Loucy (cell line): ENCODE measurements at regions not wholly inside any gene's neighbourhood (a gene's known extent, or its start where the extent isn't known, plus 50 kb on each side); places are given as distances from the start of the nearest gene placed in this dataset.

Experiments
- H2AFZ ChIP-seq: fragments of 200-600 bp; sonication (generic); 2 replicates; pipeline ENCODE4 v1.6.0; 2016; ENCODE audit warnings: antibody characterized with exemption, mild to moderate bottlenecking, low read length, moderate library complexity
- H3F3A ChIP-seq: fragments of 200-600 bp; 2 replicates; pipeline ENCODE4 v1.6.0; 2016; ENCODE audit warnings: antibody characterized with exemption, low read depth, mild to moderate bottlenecking
- H3K27me3 ChIP-seq: fragments of 200-600 bp; sonication (generic); 2 replicates; pipeline ENCODE4 v1.6.1; 2014; ENCODE audit warnings: low read length, mild to moderate bottlenecking; ENCODE audit not compliant: insufficient read depth, poor library complexity, severe bottlenecking
- H3K36me3 ChIP-seq: fragments of 200-600 bp; sonication (generic); 2 replicates; pipeline ENCODE4 v1.6.1; 2016; ENCODE audit warnings: low read length; ENCODE audit not compliant: insufficient read depth
- H3K4me1 ChIP-seq: fragments of 200-600 bp; sonication (generic); 2 replicates; pipeline ENCODE4 v1.5.1; 2014; ENCODE audit warnings: low read length, mild to moderate bottlenecking; ENCODE audit not compliant: insufficient read depth, poor library complexity, severe bottlenecking
- H3K4me2 ChIP-seq: fragments of 200-600 bp; sonication (generic); 2 replicates; pipeline ENCODE4 v1.6.0; 2014; ENCODE audit warnings: antibody characterized with exemption, low read length, low read depth, mild to moderate bottlenecking; ENCODE audit not compliant: poor library complexity, severe bottlenecking
- H3K4me3 ChIP-seq: fragments of 200-600 bp; sonication (generic); 2 replicates; pipeline ENCODE4 v1.5.1; 2014; ENCODE audit warnings: low read length, mild to moderate bottlenecking, mixed read lengths; ENCODE audit not compliant: poor library complexity, severe bottlenecking
- H3K79me2 ChIP-seq: fragments of 200-600 bp; sonication (generic); 2 replicates; pipeline ENCODE4 v1.6.1; 2014; ENCODE audit warnings: low read length; ENCODE audit not compliant: insufficient read depth
- H3K9ac ChIP-seq: fragments of 200-600 bp; sonication (generic); 2 replicates; pipeline ENCODE4 v1.6.0; 2014; ENCODE audit warnings: mild to moderate bottlenecking, low read depth, low read length, moderate library complexity; ENCODE audit not compliant: poor library complexity, severe bottlenecking
- H3K9me2 ChIP-seq: fragments of 200-600 bp; sonication (generic); replicated peaks from 2 replicates; pipeline ENCODE4 v1.6.1; 2016; ENCODE audit warnings: low read depth, low read length, mixed read lengths
- H3K9me3 ChIP-seq: fragments of 200-600 bp; sonication (generic); 2 replicates; pipeline ENCODE4 v1.6.1; 2014; ENCODE audit warnings: mild to moderate bottlenecking, antibody characterized with exemption, low read length, low read depth; ENCODE audit not compliant: insufficient read depth
- H4K20me1 ChIP-seq: fragments of 200-600 bp; sonication (generic); 2 replicates; pipeline ENCODE4 v1.6.0; 2014; ENCODE audit warnings: antibody characterized with exemption, low read length, mild to moderate bottlenecking; ENCODE audit not compliant: insufficient read depth, poor library complexity, severe bottlenecking
- CTCF ChIP-seq: fragments of 200-600 bp; sonication (generic); conservative IDR thresholded peaks from 2 replicates; pipeline ENCODE4 v1.5.1; 2014; ENCODE audit warnings: mild to moderate bottlenecking, antibody characterized with exemption, low read length
- EZH2phosphoT487 ChIP-seq: fragments of 200-600 bp; IDR thresholded peaks from 2 replicates; pipeline ENCODE4 v1.6.1; 2018; ENCODE audit warnings: antibody characterized with exemption, mild to moderate bottlenecking, moderate library complexity, borderline replicate concordance

DNA sequence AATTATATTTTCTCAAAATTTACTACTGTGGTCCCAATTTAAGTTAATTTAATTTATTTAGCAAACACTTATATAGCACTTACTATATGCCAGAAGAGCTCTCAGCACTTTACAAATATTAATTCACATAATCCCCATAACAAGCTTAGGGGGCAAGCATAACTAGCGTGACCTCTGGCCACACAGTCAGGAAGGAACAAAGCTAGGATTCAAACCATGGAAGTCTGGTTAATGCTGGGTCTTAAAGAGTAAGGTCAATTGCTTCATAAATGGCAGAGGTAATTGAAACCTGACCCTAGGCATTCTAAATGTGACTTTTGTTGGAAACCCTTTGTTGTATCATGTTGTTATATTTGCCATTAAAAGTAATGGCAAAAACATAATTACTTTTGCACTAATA, 279.5 kb upstream of the EMCN start:
- H3K79me2 ChIP-seq: no peaks in the 10 kb centered on the region
- no peaks in the 10 kb centered on the region for H3F3A ChIP-seq
- H3K9me3 ChIP-seq: no peaks in the 10 kb centered on the region
- H2AFZ ChIP-seq: no peak overlapping the region
- TF ChIP-seq EZH2phosphoT487 (no peak), CTCF (no peak)
- H3K9ac ChIP-seq: no peak overlapping the region
- no peaks in the 10 kb centered on the region for H3K36me3 ChIP-seq
- H4K20me1 ChIP-seq: no peaks in the 10 kb centered on the region
- H3K27me3 ChIP-seq: no peaks in the 10 kb centered on the region
- no peaks in the 10 kb centered on the region for H3K4me1 ChIP-seq
- no peaks in the 10 kb centered on the region for H3K9me2 ChIP-seq
- H3K4me3 ChIP-seq: no peak overlapping the region
- no peak overlapping the region for H3K4me2 ChIP-seq

DNA sequence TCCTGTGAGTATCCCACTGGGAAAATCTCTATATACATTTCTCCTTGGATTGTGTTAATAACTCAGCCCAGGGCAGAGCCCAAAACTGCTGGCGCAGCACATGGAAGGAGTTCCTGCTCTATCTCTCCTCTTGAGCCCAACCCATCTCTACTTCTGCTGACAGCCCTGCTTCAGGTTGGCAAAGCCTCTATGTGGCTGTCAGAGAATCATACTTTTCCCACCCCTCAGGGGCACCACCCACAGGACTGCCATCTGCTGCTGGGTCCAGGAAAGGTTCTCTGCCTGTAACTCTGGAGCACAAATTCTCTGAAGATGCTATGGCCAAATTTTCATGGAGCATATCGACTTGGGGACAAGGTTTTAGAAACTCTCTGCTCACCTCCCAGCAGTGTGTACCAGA, 278.5 kb upstream of the EMCN start:
- Histone ChIP-seq H3K4me1 (no peaks in the 10 kb centered on the region), H2AFZ (no peak overlapping the region), H4K20me1 (no peaks in the 10 kb centered on the region), H3K9ac (no peak overlapping the region), H3K36me3 (no peaks in the 10 kb centered on the region), H3K27me3 (no peaks in the 10 kb centered on the region), H3K4me3 (no peak overlapping the region), H3F3A (no peaks in the 10 kb centered on the region), H3K4me2 (no peak overlapping the region), H3K9me3 (no peaks in the 10 kb centered on the region), H3K9me2 (no peaks in the 10 kb centered on the region), H3K79me2 (no peaks in the 10 kb centered on the region)
- TF ChIP-seq CTCF (no peak), EZH2phosphoT487 (no peak)

GRCh38 chr4:100795581-100795980, 277.8 kb upstream of the EMCN start:
- H3F3A ChIP-seq: no peaks in the 10 kb centered on the region

More at GRCh38 chr4:100795581-100795980, 277.8 kb upstream of the EMCN start:
- Histone ChIP-seq H3K4me1 (no peaks in the 10 kb centered on the region), H3K9ac (no peak overlapping the region), H2AFZ (no peak overlapping the region), H3K9me2 (no peaks in the 10 kb centered on the region), H3K9me3 (no peaks in the 10 kb centered on the region), H4K20me1 (no peaks in the 10 kb centered on the region), H3K79me2 (no peaks in the 10 kb centered on the region), H3K36me3 (no peaks in the 10 kb centered on the region), H3K4me3 (no peak overlapping the region), H3K27me3 (no peaks in the 10 kb centered on the region), H3K4me2 (no peak overlapping the region)
- no peak for TF ChIP-seq CTCF
- TF ChIP-seq EZH2phosphoT487: no peak
